Mesenteric fat pad (tissue), 1 donor: ENCODE measurements at regions not wholly inside any gene's neighbourhood (a gene's known extent, or its start where the extent isn't known, plus 50 kb on each side); places are given as distances from the start of the nearest gene placed in this dataset.

Experiments used
- DNase-seq: peaks from one replicate; pipeline ENCODE4 v3.0.0-alpha.2; 2020; ENCODE audit warnings: low spot score
- donor health status: DM: yes; HTN: yes; CAD: no.

DNA sequence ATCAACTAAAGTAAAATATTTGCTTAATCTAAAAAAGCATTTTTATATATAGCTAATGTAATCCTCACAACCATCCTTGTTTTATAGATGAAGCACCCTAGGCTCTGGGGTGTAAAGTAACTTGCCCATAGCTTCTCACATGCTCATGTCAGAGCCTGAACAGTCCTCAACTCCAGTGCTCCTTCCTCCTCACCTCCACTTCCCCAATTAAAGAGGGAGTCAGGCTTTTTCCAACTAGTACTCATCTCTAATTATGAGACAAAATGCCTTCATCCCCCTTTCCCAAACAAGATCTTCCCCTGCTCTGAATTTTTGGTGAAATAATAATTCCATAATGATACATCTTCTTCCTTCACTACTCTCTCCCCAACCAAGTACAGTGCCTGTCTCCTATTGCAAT lies 290.8 kb upstream of the PRDM1 start:
- no peak for DNase-seq

DNA sequence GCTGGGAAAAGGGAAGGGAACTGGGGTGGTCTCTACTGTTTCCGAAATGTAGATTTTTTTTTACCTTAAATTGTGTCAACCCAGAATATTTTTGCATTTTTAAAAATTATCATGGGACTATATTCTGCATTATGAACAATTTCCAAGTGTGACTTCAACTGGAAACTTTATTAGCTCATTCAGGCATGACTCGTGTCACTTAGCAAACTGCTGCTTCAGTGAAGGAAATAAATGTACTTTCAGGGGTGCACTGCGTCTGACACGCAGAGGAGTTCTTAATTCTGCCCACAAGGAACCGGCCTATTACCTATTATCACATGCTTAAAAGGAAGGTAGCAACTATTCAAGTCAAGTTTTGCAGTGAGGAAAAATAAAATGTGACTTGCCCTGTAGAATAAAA lies 291.3 kb upstream of the PRDM1 start:
- DNase-seq: no peak

DNA sequence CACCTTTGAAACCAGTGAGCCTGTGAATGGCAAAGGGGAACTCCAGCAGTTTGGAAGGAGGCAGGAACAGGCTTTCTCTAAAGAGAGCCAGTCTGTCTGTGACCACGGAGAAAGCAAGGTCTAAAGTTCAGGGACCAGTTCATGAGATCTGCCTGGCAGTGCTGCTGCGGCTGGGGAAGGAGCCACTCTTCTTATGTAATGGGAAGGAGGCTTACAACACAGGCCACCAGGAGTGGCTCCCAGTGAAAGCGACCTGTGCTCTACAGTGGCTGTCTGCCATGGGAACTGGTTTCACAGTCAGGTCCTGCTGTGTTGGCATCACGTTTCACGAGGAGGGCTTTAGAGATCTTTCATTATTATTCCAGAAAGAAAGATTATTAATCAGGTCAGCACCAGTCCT lies 291.9 kb upstream of the PRDM1 start:
- DNase-seq: no peak

GRCh38 chr6:105793130-105793529 lies 293.0 kb upstream of the PRDM1 start:
- no peak for DNase-seq

DNA sequence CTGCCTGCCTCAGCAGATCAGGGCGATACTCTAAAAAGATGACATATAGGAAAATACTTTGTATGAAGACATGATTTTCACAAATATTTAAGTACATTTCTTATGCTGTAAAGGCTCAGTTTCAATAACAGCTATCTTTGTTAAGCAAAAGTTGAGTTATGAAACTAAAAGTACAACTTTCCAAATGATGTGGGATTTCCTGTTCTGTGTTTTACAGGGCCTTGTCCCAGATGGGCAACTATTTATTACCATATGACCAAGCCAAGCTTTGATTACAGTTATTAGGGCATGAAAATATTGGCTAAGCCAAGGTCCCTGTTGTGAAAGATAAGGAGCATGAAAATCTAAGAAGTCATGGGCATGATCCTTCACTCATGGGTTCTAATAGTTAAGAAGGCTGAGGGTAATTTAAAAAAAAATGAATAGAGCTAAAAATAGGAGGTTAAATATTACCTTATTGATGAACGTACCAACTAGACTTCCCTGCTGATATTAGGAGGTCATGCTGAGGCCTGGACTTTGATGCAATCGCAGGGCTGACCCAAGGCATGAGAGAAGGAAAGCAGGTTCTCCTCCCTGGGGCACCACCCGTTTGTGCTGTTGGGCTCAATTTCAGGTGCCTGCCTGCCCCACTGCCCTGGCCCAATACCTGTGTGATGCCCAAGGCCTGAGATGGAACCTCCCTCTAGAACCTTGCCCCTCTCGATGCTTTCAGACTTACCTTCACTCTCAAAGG lies 294.4 kb upstream of the PRDM1 start:
- no peak for DNase-seq

DNA sequence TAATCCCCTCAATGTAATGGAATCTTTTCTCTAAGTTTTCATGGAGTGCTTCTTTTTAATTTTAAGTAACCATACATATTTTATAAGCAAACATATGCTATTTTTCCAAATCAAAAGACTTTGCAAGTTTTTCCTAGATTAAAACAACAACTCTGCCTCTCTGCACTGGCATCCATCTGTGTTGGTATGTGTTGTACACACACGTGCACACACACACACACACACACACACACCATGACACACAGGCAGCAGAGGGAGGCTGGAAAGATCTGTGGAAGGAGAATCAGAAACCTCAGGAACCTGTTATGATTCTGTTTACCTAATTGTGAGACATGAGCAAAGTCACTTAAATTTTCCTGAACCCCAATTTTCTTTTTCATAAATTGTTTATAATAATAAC lies 295.0 kb upstream of the PRDM1 start:
- no peak for DNase-seq

DNA sequence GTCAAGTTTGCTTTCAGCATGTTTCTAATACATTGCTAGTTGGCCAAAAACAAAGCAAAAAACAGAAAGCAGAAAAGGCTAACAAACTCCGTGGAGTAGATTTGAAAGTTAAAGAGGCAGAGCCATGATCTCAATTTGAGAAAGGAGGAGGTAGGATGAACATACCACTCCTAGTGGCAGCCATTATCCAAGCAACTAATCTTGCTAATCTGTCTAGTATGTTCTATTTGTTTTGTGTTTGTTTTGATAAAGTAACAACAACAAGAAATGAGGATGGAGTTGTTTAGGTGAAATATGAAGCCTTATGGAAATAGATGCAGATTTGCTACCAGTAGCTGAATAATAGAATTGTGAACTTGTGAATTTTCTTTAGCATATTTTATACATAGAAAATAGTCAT lies 295.5 kb upstream of the PRDM1 start:
- DNase-seq: no peak

GRCh38 chr6:105789935-105790334 lies 296.2 kb upstream of the PRDM1 start:
- DNase-seq: no peak

DNA sequence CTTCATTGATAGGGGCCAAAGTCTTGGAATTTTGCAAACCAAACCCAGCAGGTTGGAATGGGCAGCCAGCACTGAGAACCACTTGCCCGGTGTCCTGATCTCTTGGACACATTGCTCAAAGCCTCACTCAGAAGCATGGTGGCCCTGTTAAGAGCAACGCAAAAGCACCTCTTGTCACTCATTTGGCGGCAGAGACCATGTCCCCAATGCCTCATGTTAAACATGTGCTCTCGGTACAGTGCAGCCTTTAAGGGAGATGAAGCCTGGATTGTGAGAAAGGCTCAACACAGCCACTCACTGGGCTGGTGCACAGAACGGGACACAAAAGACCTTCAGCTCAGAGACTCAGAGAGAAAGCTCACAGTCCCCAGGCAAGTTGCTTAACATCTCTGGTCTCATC lies 298.4 kb upstream of the PRDM1 start:
- no peak for DNase-seq

DNA sequence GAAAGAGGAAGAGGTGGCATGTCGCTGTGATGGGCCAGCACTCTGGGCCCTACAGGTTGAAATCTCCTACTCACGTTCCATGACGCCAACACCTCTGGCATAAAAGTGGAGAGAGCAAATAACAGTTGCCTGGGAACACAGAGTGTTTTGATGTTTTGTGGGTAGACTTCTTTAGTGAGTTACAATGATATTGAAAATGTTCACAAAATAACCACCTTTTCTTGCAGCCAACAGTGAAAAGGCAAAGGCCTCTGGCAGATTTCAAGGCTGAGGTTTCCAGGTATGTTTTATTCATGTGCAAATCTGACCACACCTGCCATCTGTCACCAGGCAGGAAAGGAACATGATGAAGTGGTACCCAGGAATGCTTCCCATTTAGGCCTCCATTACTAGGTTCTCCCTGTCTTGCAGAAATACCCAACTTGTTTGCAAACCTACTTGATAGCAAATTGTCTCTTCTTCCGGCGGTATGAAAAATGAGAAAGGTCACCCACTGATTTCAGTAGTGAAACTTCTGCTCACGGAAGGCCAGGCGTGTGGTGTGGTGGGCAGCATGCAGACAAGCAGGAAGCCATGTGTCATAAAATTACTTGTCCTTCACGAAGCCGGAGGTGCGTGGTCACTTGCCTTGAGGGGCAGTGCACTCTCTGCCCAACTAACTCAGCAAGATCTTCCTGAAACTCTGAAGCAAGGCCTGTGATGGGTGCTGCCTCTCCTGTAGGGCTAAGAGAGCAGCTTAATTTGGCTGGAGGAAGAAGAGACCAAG lies 299.1 kb upstream of the PRDM1 start:
- no peak for DNase-seq

DNA sequence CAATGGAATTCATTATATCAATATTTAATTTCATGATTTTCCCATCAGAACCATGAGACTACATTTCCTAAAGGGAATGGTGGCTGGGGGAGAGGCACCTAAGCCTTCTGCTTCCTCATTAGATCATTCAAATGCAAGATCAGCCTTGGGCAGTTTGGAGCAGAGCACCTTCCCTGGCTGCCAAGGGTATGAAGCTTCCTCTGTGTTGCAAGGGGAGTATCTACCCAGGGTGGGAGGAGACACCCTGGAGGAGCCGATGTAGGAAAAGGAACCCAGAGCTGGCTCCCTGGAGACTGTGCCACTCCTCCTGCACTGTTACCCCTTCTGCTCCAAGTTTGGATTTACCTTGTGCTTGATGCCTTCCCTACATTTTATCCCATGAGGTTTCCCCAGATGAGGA lies 299.7 kb upstream of the PRDM1 start:
- DNase-seq: no peak

DNA sequence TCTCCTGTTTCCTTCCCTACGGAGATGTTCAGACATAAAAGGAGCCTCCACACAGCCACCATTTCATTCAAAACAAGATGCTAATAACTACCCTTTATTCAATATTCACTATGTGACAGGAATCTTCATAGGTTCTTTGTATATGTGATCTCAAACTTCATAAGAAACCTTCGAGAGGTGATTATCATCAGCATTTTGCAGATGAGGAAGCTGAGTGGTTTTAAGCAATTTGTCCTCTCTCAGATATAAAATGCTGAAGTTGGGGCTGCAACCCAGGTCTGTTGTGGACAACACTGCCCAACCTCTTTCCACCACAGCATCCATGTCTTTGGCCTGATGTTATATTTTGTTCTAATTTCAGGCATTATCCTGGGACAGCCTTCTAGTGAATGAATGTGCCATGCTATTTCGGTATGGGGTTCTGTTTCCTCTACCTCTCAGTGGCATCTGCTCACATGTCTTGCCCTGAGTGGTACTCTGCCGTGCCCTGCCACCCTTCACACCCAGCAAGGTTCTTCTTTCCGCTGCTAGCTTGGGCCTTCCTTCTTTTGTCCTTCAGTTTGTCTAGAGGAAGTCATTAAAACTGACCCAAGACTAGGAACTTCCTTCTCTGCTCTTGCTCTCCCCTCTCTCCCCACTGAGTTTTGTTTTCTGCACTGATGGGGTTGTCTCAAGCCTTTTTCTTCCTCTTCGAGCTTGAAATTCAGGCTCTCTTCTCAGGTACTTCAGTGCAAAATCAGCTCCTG lies 300.9 kb upstream of the PRDM1 start:
- no peak for DNase-seq

DNA sequence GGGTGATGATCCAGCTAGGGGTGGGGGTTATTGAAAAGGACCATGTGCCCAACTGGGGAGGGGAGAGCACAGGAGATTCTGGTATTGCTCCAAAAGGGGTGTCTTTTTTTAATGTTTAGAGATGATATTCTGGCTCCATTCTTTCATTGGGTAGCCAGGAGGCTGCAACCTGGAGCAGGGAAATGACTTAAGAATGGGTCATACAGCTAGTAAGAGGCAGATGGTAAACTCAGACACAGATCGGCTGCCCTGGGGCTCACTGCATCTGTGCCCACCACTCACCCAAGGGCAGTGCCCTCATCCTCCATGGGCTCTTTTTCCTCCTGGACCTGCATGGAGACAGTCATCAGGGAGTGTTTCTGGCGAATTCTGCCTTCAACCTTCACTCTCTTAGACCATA lies 302.0 kb upstream of the PRDM1 start:
- DNase-seq: no peak

DNA sequence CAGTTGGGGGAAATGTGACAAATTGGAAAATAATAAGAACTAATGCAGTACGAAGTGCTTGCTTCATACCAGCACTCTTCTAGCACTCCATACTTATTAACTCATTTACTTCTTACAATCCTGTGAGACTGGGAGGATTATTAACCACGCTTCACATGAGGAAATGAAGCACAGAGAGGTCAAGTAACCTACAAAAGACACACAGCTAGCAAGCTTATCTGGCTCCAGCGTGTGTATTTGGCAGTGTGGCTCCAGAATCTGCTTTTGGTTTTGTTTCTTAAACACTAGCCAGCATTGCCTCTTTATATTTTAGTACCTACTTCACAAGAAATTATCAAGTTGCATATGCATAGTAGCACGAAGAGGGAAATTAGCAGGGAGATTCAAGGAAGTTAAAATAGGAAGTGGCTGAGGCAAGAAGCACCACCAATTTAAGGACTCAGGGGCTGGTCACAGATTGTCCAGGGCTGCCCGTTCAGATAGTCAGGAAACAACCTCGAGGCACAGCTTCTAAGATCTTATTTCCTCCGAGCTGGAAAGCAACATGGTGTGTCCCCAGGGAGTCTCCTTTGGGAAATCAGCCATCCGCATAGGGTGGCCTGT lies 302.7 kb upstream of the PRDM1 start:
- no peak for DNase-seq

DNA sequence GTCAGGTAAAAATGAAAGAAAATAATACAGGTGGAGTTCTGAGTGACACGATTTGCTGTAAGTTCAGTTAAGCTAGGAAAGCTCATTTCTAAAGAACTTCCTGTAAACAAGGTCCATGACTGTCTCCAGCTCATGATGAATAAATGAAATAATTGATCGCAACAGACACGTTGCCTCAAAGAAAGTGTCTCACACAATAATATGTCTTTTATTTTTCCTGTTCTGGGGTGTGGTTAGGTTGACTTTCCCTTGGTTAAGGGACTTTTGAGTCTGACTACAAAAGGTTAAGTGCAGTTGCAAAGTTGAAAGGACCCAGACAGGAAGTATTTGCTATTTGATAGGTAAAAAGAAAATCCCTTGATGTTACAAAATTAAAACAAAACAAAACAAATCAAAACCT lies 304.2 kb upstream of the PRDM1 start:
- no peak for DNase-seq

- no peak for DNase-seq
Measured at GRCh38 chr6:105781248-105781647, 304.9 kb upstream of the PRDM1 start.

GRCh38 chr6:105780146-105780860 lies 305.8 kb upstream of the PRDM1 start:
- DNase-seq: no peak

GRCh38 chr6:105779110-105779509 lies 307.0 kb upstream of the PRDM1 start:
- DNase-seq: no peak

DNA sequence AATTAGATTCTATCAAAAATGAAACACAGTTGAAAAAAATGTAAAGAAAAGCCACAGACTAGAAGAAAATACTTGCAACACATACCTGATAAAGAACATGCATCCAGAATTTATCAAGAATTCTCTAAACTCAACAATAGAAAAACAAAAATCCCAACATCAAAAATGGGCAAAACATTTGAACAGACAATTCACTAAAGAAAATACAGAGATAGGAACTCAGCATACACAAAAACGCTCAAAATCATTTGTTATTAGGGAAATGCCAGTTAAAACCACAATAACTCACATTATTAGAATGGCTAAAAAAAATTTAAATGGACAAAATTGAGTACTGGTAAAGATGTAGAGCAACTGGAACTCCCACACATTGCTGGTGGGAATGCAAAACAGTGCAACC lies 311.0 kb upstream of the PRDM1 start:
- no peak for DNase-seq

- no peak for DNase-seq
Measured at GRCh38 chr6:105774247-105774646, 311.9 kb upstream of the PRDM1 start.

GRCh38 chr6:105771313-105771970 lies 314.7 kb upstream of the PRDM1 start:
- no peak for DNase-seq
